Renal cortical epithelial cell (primary cell): ENCODE measurements at regions not wholly inside any gene's neighbourhood (a gene's known extent, or its start where the extent isn't known, plus 50 kb on each side); places are given as distances from the start of the nearest gene placed in this dataset.
A peak's percentile ranks its signal among the peaks of the same experiment; 100 is the strongest.

Source experiments
- DNase-seq: peaks from one replicate; pipeline ENCODE4 v3.0.0-alpha.2; 2011; ENCODE audit warnings: low read depth

DNA sequence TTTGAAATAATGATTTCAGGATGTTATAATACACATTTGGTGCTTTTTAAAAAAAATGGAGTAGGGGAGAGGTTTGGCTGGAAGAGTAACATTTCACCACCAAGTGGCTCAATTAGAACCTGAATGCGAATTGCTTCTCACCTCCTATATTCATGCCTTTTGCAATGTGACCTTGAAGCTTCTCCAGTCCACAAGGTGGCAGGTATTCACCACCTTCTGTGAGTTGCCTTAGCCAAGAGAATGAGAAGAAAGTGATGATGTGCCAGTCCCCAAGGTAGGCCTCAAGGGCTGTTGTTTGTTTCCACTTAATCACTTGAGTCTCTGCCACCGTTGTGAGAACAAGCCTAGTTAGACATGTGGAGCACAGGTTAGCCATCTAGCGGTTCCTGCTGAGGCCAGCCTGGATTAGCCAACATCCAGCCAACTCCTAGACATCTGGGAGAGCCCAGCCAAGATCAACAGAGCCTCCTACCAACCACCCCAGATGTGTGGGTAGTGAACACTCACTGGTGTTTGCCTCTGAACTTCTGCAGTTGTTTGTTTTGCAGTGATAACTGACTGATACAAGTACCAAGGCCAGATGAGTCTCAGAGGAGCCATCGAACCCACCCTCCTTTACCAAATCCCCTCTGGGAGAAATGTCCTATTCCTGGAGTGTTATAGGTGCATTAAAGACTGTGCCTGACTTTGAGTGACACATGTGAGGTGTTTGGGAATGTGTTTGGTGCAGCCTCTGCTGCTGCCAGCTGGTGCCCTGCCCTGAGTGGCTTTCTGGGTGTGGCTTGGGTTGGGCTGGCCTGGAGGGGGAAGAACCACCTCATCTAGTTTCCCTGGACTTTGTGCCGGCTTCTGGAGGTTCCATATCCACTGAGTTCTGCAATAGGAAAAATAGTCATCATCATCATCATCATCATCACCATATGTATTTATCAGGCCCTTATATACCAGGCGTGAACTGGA, 132.5 kb upstream of the RFLNA start:
- peak; percentile 21 for DNase-seq

DNA sequence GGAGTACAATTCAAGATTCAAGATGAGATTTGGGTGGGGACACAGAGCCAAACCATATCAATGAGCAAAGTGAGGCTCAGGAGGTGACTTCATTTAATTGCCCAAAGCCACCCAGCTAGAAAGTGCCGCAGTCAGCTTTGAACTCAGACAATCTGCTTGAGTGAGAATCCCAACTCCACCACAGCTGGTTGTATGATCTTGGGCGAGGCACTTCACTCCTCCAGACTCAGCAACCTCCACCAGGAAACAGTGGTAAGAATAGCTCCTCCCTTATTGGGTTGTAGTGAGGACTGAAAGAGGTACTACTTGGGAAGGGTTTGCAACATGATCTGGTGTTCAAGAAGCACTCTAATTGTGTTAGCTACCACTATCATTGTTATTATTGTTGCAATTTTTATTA, 129.2 kb upstream of the RFLNA start:
- DNase-seq: no peak

GRCh38 chr12:124167141-124167540, 127.8 kb upstream of the RFLNA start:
- no peak for DNase-seq

DNA sequence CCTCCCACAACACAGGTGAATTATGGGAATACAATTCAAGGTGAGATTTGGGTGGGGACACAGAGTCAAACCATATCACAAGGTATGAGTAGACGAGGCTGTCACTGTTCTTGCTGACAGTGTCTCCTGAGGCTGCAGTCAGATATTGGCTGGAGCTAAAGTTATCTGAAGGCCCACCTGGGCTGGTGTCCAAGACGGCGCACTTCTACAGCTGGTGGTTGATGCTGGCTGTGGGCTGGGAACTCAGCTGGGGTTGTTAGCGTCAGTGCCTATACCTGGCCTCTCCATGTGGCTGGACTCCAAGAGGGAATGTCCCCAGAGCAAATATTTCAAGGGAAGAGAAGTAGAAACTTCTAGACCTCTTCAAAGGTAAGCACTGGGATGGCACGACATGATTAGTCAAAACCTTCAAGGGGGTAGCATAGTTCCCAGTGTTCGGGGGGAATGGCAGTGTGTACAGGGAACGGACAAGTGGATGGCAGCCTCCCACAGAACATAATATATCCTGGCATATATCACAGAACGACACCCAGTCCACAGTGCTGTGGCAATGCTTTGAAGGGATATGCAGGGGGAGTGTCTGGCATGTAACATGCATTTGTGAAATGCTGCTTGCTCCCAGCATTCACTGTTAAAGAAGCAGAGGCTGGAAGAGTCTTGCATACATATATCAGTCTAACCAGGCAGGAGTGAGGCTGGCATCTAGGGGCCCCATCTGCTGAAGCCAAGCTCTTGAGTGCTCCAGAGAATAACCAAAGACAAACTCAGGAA, 126.7 kb upstream of the RFLNA start:
- no peak for DNase-seq

GRCh38 chr12:124169577-124170284, 125.2 kb upstream of the RFLNA start:
- no peak for DNase-seq

GRCh38 chr12:124170760-124171159, 124.1 kb upstream of the RFLNA start:
- DNase-seq: no peak

- DNase-seq: no peak
These were observed 123.5 kb upstream of the RFLNA start for GRCh38 chr12:124171231-124171979.

DNA sequence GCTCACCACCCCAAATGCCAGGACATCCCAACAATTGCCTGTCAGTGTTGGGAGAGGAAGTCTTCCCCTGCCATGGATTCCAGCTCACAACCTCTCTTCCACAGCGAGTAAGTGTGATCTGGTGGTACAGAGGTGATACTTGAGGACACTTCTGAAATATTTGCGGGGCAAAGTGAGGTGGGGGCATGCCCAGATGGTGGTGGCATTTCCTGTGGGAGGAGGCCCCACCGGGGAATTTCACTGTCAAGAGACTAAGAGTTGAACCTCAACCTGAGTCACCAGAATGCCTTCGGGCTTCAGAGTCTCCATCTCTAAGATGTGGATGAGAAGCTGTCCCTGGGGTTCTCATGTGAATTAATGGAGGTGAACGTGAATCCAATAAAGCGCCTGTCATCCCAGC, 122.3 kb upstream of the RFLNA start:
- peak; percentile 69 for DNase-seq

- DNase-seq: no peak
These were observed 121.2 kb upstream of the RFLNA start for GRCh38 chr12:124173692-124174091.

DNA sequence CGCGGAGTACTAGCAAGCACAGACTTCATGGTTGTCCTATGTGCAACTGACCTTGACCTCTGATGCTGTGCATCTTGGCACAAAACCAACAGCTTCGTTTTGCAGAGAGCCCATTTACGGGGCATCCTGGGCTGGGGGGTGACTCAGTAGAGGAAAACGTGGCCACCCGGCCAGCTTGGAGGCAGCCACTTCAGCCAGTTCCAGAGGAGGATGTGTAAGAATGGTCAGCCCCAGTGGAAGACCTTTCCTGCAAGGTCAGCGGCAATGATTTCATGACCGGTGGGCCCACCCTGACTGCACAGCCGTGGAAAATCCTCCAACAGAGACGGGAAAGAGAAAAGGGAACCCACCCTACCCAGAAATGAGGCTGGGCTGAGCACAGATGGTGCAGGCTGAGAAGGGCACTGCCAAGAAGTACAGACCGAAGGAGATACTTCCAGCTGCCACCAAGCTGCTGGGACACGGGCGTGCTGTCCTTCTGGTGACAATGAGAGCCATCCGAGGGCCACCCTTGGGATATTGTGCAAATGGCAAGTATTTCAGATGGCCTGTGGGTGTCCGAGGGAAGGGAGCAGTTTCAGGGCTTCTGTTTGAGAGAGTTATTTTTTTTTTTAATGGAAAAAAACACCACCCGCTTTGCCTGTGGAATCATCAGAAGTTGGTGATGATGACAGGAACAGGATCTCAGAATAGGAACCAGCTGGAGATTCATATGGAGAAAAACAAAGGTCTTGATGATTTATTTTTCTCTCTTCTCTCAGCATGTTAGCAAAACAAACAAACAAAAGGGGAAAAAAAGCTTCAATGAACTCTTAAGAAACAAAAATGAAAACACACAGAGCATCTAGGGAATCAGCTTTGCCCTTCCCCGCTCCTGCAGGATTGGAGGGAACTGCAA, 120.2 kb upstream of the RFLNA start:
- peak; percentile 88 for DNase-seq

- no peak for DNase-seq
These were observed 119.2 kb upstream of the RFLNA start for GRCh38 chr12:124175704-124176103.

DNA sequence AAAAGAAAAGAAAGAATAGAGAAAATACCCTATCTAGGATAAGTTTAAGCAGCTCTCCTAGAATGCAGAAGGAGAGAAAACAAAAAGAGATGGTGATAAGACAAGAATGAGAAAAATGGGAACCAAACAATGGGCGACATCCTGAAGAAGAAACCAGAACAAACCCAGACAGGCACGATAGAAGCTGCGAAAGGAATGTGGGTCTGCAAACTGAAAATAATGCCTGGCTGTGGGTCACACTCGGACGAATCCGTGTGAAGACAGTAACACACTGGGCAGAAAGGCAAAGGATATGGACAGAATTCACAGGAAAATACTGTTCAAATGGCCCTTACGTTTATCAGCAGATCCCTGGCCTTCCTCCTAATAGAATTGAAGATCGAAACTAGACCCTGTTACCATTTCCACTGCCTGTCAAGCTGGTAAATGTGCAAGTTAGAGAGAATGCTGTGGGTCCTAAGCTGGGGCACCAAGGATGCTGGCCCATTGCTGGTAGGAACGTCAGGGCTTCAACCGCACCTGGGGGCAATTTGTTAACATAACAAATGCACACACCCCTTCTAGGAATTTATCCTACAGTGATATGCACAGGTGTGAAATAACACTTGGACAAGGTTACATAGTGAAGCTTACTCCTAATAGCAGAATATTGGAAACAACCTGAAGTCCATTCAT, 117.5 kb upstream of the RFLNA start:
- no peak for DNase-seq

GRCh38 chr12:124177951-124178316, 117.0 kb upstream of the RFLNA start:
- DNase-seq: no peak

DNA sequence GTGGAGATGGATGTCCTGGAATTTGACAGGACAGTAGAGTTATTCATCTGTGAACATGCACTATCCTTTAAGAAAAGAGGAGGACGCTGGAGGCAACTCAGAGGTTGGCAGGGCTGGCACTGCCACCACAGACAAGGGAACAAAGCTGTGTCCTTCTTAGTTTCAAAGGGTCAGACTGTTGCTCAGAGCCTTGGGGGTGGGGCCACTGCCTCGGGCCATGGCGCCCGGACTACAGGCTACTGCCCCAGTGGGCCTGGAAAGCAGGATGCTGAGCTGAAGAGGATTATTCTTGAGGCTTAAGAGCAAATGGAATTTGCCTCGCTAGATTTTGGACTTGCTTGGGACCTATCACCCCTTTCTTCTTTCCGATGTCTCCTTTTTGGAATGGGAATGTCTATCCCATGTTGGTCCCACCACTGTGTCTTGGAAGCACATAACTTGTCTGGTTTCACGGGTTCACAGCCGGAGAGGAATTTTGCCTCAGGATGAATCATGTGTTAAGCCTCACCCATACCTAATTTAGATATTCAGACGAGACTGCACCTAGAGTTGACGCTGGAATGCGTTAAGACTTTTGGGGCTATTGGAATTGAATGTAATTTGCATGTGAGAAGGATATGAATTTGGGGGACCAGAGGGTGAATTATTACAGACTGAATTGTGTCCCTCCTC, 114.8 kb upstream of the RFLNA start:
- peak; percentile 67 for DNase-seq

DNA sequence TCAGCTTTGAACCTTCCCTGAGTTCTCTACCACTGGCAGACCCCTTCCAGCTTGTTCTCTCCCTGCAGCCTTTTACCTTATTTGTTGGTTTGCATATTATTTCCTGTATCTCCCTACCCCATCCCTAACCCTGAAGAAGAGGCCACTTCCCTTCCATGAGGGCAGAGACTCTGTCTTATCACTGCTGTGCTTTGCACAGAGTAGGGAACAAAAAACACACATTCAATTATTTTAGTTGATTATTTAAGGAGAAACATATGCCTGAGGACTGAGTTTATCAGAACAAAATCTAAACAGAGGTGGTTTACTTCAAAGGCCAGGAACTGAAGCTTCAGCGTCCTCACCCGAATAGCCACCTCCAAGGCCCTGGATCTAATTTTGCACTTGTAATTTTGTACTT, 111.7 kb upstream of the RFLNA start:
- DNase-seq: no peak

DNA sequence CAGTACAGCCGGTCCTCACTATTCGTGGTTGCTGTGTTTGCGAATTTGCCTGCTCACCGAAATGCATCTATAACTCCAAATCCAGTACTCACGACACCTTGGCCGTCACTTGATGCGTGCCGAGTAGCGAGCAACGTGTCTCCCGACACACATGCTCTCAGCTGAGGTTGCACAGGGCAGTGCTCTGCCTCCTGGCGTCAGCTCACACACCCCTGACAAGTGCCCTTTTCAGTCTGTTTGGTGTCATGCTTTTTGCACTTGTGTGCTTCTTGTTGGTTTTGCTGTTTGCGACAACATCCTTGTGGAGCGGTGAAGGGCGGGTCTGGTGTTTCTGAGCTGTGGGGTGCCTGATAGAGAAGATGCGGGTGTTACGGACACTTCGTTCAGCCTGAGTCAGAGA, 110.4 kb upstream of the RFLNA start:
- no peak for DNase-seq

GRCh38 chr12:124185971-124186686, 108.8 kb upstream of the RFLNA start:
- DNase-seq: no peak

- DNase-seq: no peak
These were observed 106.8 kb upstream of the RFLNA start for GRCh38 chr12:124188084-124188483.
